Stromal cell of bone marrow (primary cell): ENCODE measurements at regions not wholly inside any gene's neighbourhood (a gene's known extent, or its start where the extent isn't known, plus 50 kb on each side); places are given as distances from the start of the nearest gene placed in this dataset.
"Not testable (repeated sequence)": the region's sequence is repeated elsewhere in the genome, so short reads cannot be mapped to it uniquely, and the experiment has no call there.

Experiments used
- DNase-seq: peaks from one replicate; pipeline ENCODE4 v3.0.0-alpha.2; 2012; ENCODE audit warnings: low read depth

- no peak for DNase-seq
Observed at GRCh38 chr10:118965645-118966044, 63.9 kb upstream of the NANOS1 start.

- DNase-seq = no peak
Observed at GRCh38 chr10:118966076-118966849, 63.3 kb upstream of the NANOS1 start.

GRCh38 chr10:118966850-118967125 lies 62.7 kb upstream of the NANOS1 start:
- no peak for DNase-seq

- no peak for DNase-seq
Observed at GRCh38 chr10:118967160-118967559, 62.4 kb upstream of the NANOS1 start.

GRCh38 chr10:118968060-118968459 lies 61.5 kb upstream of the NANOS1 start:
- no peak for DNase-seq

GRCh38 chr10:118968482-118968881 lies 61.0 kb upstream of the NANOS1 start:
- no peak for DNase-seq

- DNase-seq = no peak
Observed at GRCh38 chr10:118969014-118969413, 60.5 kb upstream of the NANOS1 start.

- DNase-seq = no peak
Observed at GRCh38 chr10:118970770-118971169, 58.7 kb upstream of the NANOS1 start.

- no peak for DNase-seq
Observed at GRCh38 chr10:118971187-118971586, 58.3 kb upstream of the NANOS1 start.

GRCh38 chr10:118971876-118972275 lies 57.6 kb upstream of the NANOS1 start:
- DNase-seq = no peak

- DNase-seq = no peak
Observed at GRCh38 chr10:118973744-118974143, 55.8 kb upstream of the NANOS1 start.

- no peak for DNase-seq
Observed at GRCh38 chr10:118974951-118975350, 54.6 kb upstream of the NANOS1 start.

- not testable (repeated sequence) for DNase-seq
Observed at GRCh38 chr10:118976219-118976618, 53.3 kb upstream of the NANOS1 start.

- DNase-seq = no peak
Observed at GRCh38 chr10:118977022-118977599, 52.4 kb upstream of the NANOS1 start.

- DNase-seq = no peak
Observed at GRCh38 chr10:118977835-118978234, 51.7 kb upstream of the NANOS1 start.

- DNase-seq = no peak
Observed at GRCh38 chr10:118978316-118978997, 51.1 kb upstream of the NANOS1 start.

GRCh38 chr10:118978998-118979350 lies 50.5 kb upstream of the NANOS1 start:
- no peak for DNase-seq

- no peak for DNase-seq
Observed at GRCh38 chr10:118979661-118980060, 49.9 kb upstream of the NANOS1 start.
